HL-60 (cell line): ENCODE measurements at regions not wholly inside any gene's neighbourhood (a gene's known extent, or its start where the extent isn't known, plus 50 kb on each side); places are given as distances from the start of the nearest gene placed in this dataset.

Experiments used
- DNase-seq, 2 experiments: peaks; one replicate each; pipeline ENCODE4 v3.0.0-alpha.2; 2010 to 2020; ENCODE audit warnings: low read depth in 1 of 2, low spot score in 1 of 2
- H3K27ac ChIP-seq: fragments of 250-450 bp; sonication (Bioruptor Pico); replicated peaks from 2 replicates; pipeline ENCODE4 v1.5.1; 2020; ENCODE audit warnings: mild to moderate bottlenecking, moderate library complexity
- H3K27me3 ChIP-seq: fragments of 250-450 bp; sonication (Bioruptor Pico); 2 replicates; pipeline ENCODE4 v1.5.1; 2021; ENCODE audit warnings: mild to moderate bottlenecking, moderate library complexity; ENCODE audit not compliant: insufficient read depth, poor library complexity, severe bottlenecking
- H3K4me3 ChIP-seq: replicated peaks from 2 replicates; pipeline ENCODE4 v1.5.1; 2011; ENCODE audit warnings: mild to moderate bottlenecking, control low read depth, low read length; ENCODE audit not compliant: insufficient read depth
- CTCF ChIP-seq: IDR thresholded peaks from one replicate; pipeline ENCODE4 v1.5.1; 2011; ENCODE audit warnings: low read length, control low read depth, inconsistent platforms; ENCODE audit not compliant: insufficient read depth
- GABPA ChIP-seq: IDR thresholded peaks from 2 replicates; pipeline ENCODE4 v1.6.1; 2012; ENCODE audit warnings: low read depth
- POLR2AphosphoS5 ChIP-seq: IDR thresholded peaks from 2 replicates; pipeline ENCODE4 v1.6.1; 2012; ENCODE audit warnings: low read depth
- REST ChIP-seq: IDR thresholded peaks from 2 replicates; pipeline ENCODE4 v1.6.1; 2012; ENCODE audit warnings: low read depth; ENCODE audit not compliant: insufficient replicate concordance
- SPI1 ChIP-seq: IDR thresholded peaks from 2 replicates; pipeline ENCODE4 v1.6.1; 2012; ENCODE audit warnings: low read depth, mild to moderate bottlenecking, borderline replicate concordance

- TF ChIP-seq POLR2AphosphoS5 (no peak), SPI1 (no peak), GABPA (no peak)
- H3K27me3 ChIP-seq = no peaks in the 10 kb centered on the region
- no peak overlapping the region for H3K4me3 ChIP-seq
- no peak overlapping the region for H3K27ac ChIP-seq
- no peak for DNase-seq
Measured at GRCh38 chr15:58369261-58369701, 62.5 kb upstream of the LIPC start.

- no peaks in the 10 kb centered on the region for H3K27me3 ChIP-seq
- TF ChIP-seq REST (no peak), SPI1 (no peak), CTCF (no peak), POLR2AphosphoS5 (no peak), GABPA (no peak)
- H3K27ac ChIP-seq = no peak overlapping the region
- H3K4me3 ChIP-seq = no peak overlapping the region
- DNase-seq = no peak
Measured at GRCh38 chr15:58369956-58370355, 61.8 kb upstream of the LIPC start.

- no peaks in the 10 kb centered on the region for H3K27me3 ChIP-seq
- no peak for DNase-seq
- no peak overlapping the region for H3K27ac ChIP-seq
- no peak overlapping the region for H3K4me3 ChIP-seq
- TF ChIP-seq POLR2AphosphoS5 = no peak
- no peak for TF ChIP-seq REST
- no peak for TF ChIP-seq GABPA
- TF ChIP-seq SPI1 = no peak
- TF ChIP-seq CTCF = no peak
Measured at GRCh38 chr15:58374147-58374546, 57.6 kb upstream of the LIPC start.

- no peak overlapping the region for H3K4me3 ChIP-seq
- no peak for DNase-seq
- no peaks in the 10 kb centered on the region for H3K27me3 ChIP-seq
- no peak overlapping the region for H3K27ac ChIP-seq
- no peak for TF ChIP-seq REST
- no peak for TF ChIP-seq GABPA
- TF ChIP-seq CTCF = no peak
- no peak for TF ChIP-seq POLR2AphosphoS5
- TF ChIP-seq SPI1 = no peak
Measured at GRCh38 chr15:58377193-58377592, 54.6 kb upstream of the LIPC start.
